PC-9 (cell line): ENCODE measurements at regions not wholly inside any gene's neighbourhood (a gene's known extent, or its start where the extent isn't known, plus 50 kb on each side); places are given as distances from the start of the nearest gene placed in this dataset.

Source experiments
- BruUV-seq: library from RNA; stranded (reverse); fragments of 400-500 nt; replicated peaks from 2 replicates; lab custom pipeline; 2021; lab: Mats Ljungman, UMichigan
- CTCF ChIA-PET: fragments of 300-600 bp; sonication (Branson Sonifier 250); formaldehyde crosslinking; loops from one replicate; lab custom pipeline; 2022; ENCODE audit warnings: antibody characterized with exemption; lab: Charles Lee
- POLR2A ChIA-PET: fragments of 300-600 bp; sonication (Branson Sonifier 250); formaldehyde crosslinking; loops from one replicate; lab custom pipeline; 2022; ENCODE audit warnings: antibody characterized with exemption; ENCODE audit not compliant: unreplicated experiment; lab: Charles Lee
- DNase-seq, 2 experiments: peaks; one replicate each; pipeline versions ENCODE4 v3.0.0 to v3.0.0-alpha.2; 2015 to 2022; ENCODE audit warnings: mixed read lengths in 1 of 2
- H2AFZ ChIP-seq: fragments of 200-600 bp; sonication (generic); 2 replicates; pipeline ENCODE4 v1.8.1; 2017; ENCODE audit warnings: antibody characterized with exemption
- H3F3A ChIP-seq: fragments of 200-600 bp; sonication (generic); 2 replicates; pipeline ENCODE4 v1.8.1; 2017; ENCODE audit warnings: antibody characterized with exemption, mild to moderate bottlenecking, low read depth; ENCODE audit not compliant: insufficient read depth
- H3K27ac ChIP-seq: fragments of 200-600 bp; sonication (generic); 2 replicates; pipeline ENCODE4 v1.6.1; 2016; ENCODE audit warnings: mixed run types
- H3K27me3 ChIP-seq: fragments of 200-600 bp; sonication (generic); 2 replicates; pipeline ENCODE4 v1.6.1; 2016; ENCODE audit warnings: low read depth, mixed run types; ENCODE audit not compliant: insufficient read depth
- H3K36me3 ChIP-seq: fragments of 200-600 bp; sonication (generic); 2 replicates; pipeline ENCODE4 v1.6.1; 2016; ENCODE audit warnings: low read depth, mixed run types
- H3K4me1 ChIP-seq: fragments of 200-600 bp; sonication (generic); replicated peaks from 2 replicates; pipeline ENCODE4 v1.6.1; 2016; ENCODE audit warnings: mixed run types; ENCODE audit not compliant: insufficient read depth
- H3K4me2 ChIP-seq: fragments of 200-600 bp; sonication (generic); 2 replicates; pipeline ENCODE4 v1.6.1; 2017; ENCODE audit warnings: mixed run types
- H3K4me3 ChIP-seq: fragments of 200-600 bp; sonication (generic); 2 replicates; pipeline ENCODE4 v1.6.1; 2016; ENCODE audit warnings: mixed run types
- H3K79me2 ChIP-seq: fragments of 200-600 bp; sonication (generic); 2 replicates; pipeline ENCODE4 v1.6.1; 2017; ENCODE audit warnings: low read depth, mixed run types
- H3K9me2 ChIP-seq: fragments of 200-600 bp; sonication (generic); 2 replicates; pipeline ENCODE4 v1.8.1; 2017; ENCODE audit warnings: mild to moderate bottlenecking; ENCODE audit not compliant: insufficient read depth
- H3K9me3 ChIP-seq: fragments of 200-600 bp; sonication (generic); 2 replicates; pipeline ENCODE4 v1.8.1; 2016; ENCODE audit warnings: low read depth; ENCODE audit not compliant: insufficient read depth
- H4K20me1 ChIP-seq: fragments of 200-600 bp; sonication (generic); 2 replicates; pipeline ENCODE4 v1.8.1; 2017; ENCODE audit not compliant: insufficient read depth
- EZH2 ChIP-seq: fragments of 200-600 bp; sonication (generic); IDR thresholded peaks from 2 replicates; pipeline ENCODE4 v1.8.0; 2017; ENCODE audit warnings: antibody characterized with exemption, low read depth
- intact Hi-C: fragments of 100-400 bp; cut with micrococcal nuclease; formaldehyde crosslinking; loops from one replicate; pipeline ENCODE4 v1.10.0; 2022; ENCODE audit not compliant: unreplicated experiment
- TF ChIP-seq, protein P1 (sequence below): fragments of 200-600 bp; sonication (generic); conservative IDR thresholded peaks from 2 replicates; pipeline ENCODE4 v1.6.1; 2017; ENCODE audit warnings: mixed run types, antibody characterized with exemption, mild to moderate bottlenecking, moderate library complexity

DNA sequence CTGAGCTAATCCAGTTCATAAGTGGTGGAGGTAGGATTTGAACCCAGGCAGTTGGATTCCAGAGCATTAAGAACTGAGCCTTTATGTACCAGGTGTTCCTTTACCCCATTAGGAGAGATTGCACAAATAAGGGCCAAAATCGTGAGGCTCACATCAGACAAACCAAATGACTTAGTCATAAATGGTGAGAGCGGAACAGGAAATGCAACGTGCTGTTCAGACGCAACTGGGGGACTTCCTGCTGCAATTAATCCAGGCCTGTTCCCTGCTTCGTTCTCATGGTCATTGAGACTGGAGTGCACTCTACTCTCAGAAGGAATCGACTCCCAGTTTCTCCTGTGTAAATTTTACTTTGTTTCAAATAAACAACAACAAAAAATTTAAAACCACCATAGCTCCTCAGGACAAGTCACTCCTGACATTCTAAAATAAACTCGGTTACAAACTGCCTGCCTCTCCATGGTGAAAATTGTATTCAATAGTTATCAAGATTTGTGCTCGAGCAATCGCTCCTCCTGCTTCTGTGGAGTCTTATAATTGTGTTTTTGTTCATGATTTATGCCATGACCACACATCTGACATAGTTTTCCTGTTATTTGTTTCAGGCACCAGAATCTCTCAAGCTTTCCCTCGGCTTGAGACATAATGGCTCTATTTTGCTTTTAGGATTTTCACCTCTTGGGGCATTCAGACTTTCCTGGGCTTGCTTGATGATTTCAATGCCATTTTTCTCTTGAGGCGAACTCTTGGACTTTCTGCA, 115.3 kb upstream of the BMPER start:
- CTCF ChIA-PET = no interaction called here
- H3F3A ChIP-seq = no peaks in the 10 kb centered on the region
- H3K36me3 ChIP-seq = no peaks in the 10 kb centered on the region
- H3K79me2 ChIP-seq = no peaks in the 10 kb centered on the region
- H3K4me2 ChIP-seq = no peak overlapping the region
- H4K20me1 ChIP-seq = no peaks in the 10 kb centered on the region
- no peaks in the 10 kb centered on the region for H3K4me1 ChIP-seq
- POLR2A ChIA-PET = no interaction called here
- TF ChIP-seq, protein P1, sequence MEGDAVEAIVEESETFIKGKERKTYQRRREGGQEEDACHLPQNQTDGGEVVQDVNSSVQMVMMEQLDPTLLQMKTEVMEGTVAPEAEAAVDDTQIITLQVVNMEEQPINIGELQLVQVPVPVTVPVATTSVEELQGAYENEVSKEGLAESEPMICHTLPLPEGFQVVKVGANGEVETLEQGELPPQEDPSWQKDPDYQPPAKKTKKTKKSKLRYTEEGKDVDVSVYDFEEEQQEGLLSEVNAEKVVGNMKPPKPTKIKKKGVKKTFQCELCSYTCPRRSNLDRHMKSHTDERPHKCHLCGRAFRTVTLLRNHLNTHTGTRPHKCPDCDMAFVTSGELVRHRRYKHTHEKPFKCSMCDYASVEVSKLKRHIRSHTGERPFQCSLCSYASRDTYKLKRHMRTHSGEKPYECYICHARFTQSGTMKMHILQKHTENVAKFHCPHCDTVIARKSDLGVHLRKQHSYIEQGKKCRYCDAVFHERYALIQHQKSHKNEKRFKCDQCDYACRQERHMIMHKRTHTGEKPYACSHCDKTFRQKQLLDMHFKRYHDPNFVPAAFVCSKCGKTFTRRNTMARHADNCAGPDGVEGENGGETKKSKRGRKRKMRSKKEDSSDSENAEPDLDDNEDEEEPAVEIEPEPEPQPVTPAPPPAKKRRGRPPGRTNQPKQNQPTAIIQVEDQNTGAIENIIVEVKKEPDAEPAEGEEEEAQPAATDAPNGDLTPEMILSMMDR = no peak
- no peak for TF ChIP-seq EZH2
- no peak overlapping the region; the same call in 1 of the 2 replicates for H2AFZ ChIP-seq
- DNase-seq = no peak
- intact Hi-C loops = no loop called here
- BruUV-seq = no TSS peak
- no peak overlapping the region for H3K27ac ChIP-seq
- H3K9me3 ChIP-seq = no peaks in the 10 kb centered on the region
- no peak overlapping the region for H3K4me3 ChIP-seq
- H3K27me3 ChIP-seq = peaks cover 43% of the 10 kb centered on the region
- no peaks in the 10 kb centered on the region for H3K9me2 ChIP-seq

DNA sequence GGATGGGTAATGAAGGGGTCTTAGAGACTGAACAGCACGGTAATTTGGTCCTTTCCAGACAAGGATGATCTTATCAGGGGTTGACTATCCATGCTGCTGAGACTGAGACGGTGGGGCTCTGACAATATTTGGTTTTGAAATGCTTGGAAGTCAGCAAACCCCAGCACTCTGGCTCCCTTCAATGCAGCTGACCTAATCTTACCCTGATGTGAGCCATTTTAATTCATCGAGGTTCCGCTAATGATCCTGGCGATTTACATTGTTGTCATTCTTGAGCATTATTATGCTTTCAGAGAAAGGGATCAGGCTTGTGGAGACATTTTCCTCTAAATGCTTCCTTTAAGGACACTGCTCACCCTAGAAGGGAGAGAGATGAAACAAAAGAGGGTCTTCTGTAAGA, 114.6 kb upstream of the BMPER start:
- no peak for DNase-seq
- no peaks in the 10 kb centered on the region for H3F3A ChIP-seq
- H3K36me3 ChIP-seq = no peaks in the 10 kb centered on the region
- ChIA-PET CTCF (no interaction called here), POLR2A (no interaction called here)
- no peaks in the 10 kb centered on the region for H3K79me2 ChIP-seq
- H3K4me2 ChIP-seq = no peak overlapping the region
- no peak overlapping the region for H2AFZ ChIP-seq
- H3K4me3 ChIP-seq = no peak overlapping the region
- no peaks in the 10 kb centered on the region for H3K9me3 ChIP-seq
- TF ChIP-seq EZH2 = no peak
- TF ChIP-seq, protein P1 = no peak
- no peaks in the 10 kb centered on the region for H3K4me1 ChIP-seq
- intact Hi-C loops = no loop called here
- no peak overlapping the region for H3K27ac ChIP-seq
- no peaks in the 10 kb centered on the region for H4K20me1 ChIP-seq
- H3K27me3 ChIP-seq = peaks cover 41% of the 10 kb centered on the region
- H3K9me2 ChIP-seq = no peaks in the 10 kb centered on the region
- BruUV-seq = no TSS peak

DNA sequence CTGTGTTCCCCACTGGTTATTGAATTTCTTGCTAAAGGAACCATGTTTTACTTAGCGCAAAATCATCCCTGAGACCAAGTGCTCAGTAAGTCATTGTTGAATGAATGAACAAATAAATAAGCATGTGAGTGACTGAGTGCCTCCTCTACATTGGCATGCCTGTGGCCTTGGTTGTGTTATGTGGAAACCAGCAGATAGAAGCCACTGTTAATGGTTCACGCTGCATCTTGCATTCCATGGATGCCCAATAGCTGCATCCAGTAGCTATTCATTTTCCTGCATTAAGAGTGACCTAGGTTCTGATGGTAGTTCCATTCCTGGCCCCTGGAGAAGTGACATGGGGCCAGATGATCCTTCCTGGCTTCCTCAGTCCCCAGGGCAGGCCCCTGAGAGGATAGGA, 113.3 kb upstream of the BMPER start:
- H3K79me2 ChIP-seq = no peaks in the 10 kb centered on the region
- H4K20me1 ChIP-seq = no peaks in the 10 kb centered on the region
- H3K4me3 ChIP-seq = no peak overlapping the region
- no peaks in the 10 kb centered on the region for H3K4me1 ChIP-seq
- no peaks in the 10 kb centered on the region for H3K36me3 ChIP-seq
- H3K27me3 ChIP-seq = peaks cover 30% of the 10 kb centered on the region
- no peak overlapping the region for H3K4me2 ChIP-seq
- no TSS peak for BruUV-seq
- ChIA-PET CTCF (no interaction called here), POLR2A (no interaction called here)
- H3K9me3 ChIP-seq = no peaks in the 10 kb centered on the region
- DNase-seq = no peak
- no peak overlapping the region for H2AFZ ChIP-seq
- intact Hi-C loops = no loop called here
- TF ChIP-seq, protein P1 = no peak
- no peak for TF ChIP-seq EZH2
- no peak overlapping the region for H3K27ac ChIP-seq
- no peaks in the 10 kb centered on the region for H3F3A ChIP-seq
- H3K9me2 ChIP-seq = no peaks in the 10 kb centered on the region
